Tibial artery (tissue), 4 donors: ENCODE measurements at regions not wholly inside any gene's neighbourhood (a gene's known extent, or its start where the extent isn't known, plus 50 kb on each side); places are given as distances from the start of the nearest gene placed in this dataset.

Source experiments
- DNase-seq, 2 donors: peaks; one replicate each; pipeline ENCODE4 v3.0.0-alpha.2; 2019
- H3K27ac ChIP-seq, 2 donors: fragments of 200-600 bp; sonication (generic) in 1 of 2; 1 replicate in 1 of 2; 2 replicates in 1 of 2; pipeline ENCODE4 v1.5.1; 2018 to 2019; ENCODE audit warnings: mild to moderate bottlenecking in 1 of 2
- H3K27me3 ChIP-seq, 2 donors: fragments of 200-600 bp; sonication (generic) in 1 of 2; one replicate each; pipeline versions ENCODE4 v1.5.1 to v1.6.0; 2016 to 2019
- H3K36me3 ChIP-seq, 3 donors: fragments of 200-600 bp; sonication (generic) in 2 of 3; one replicate each; pipeline ENCODE4 v1.5.1; 2016 to 2019; ENCODE audit warnings: mild to moderate bottlenecking in 2 of 3
- H3K4me1 ChIP-seq, 4 donors: fragments of 200-600 bp; sonication (generic) in 2 of 4; 1 replicate in 3 of 4; 2 replicates in 1 of 4; pipeline ENCODE4 v1.5.1; 2016 to 2019
- H3K4me3 ChIP-seq, 2 donors: fragments of 200-600 bp; sonication (generic) in 1 of 2; 1 replicate in 1 of 2; 2 replicates in 1 of 2; pipeline ENCODE4 v1.5.1; 2018 to 2019; ENCODE audit warnings: mild to moderate bottlenecking in 2 of 2
- H3K9me3 ChIP-seq, 3 donors: fragments of 200-600 bp; sonication (generic) in 1 of 3; one replicate each; pipeline ENCODE4 v1.5.1; 2016 to 2019
- intact Hi-C: fragments of 100-400 bp; cut with DNase I; formaldehyde crosslinking; loops from one replicate; pipeline ENCODE4 v1.15.0; 2023; ENCODE audit warnings: low total_unique reads
- TF ChIP-seq, protein P1 (sequence below), 2 experiments: fragments of 200-600 bp in 1 of 2; fragments of 450-650 bp in 1 of 2; IDR thresholded peaks; one replicate each; pipeline ENCODE4 v1.5.1; 2017 to 2019; ENCODE audit warnings: antibody characterized with exemption in 2 of 2, mild to moderate bottlenecking in 1 of 2, moderate library complexity in 1 of 2

DNA sequence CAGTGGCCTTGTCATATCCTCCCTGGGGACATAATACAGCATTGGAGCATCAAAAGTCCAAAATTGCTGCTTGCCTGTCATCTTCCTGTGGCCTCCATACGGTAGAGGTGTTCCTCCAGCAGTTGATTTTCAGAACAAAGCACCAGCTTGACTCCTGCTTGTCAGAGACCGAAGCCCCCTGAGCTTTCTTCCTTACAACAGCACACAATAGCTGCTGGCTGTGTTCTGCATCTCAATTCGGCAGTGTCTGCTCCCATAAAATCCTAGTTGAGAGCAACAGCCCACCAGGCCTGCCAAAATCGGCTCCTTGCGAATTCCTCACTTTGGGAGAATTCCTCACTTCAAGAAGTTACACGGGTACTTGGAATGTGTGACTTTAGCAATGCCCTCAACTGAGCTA lies 372.9 kb downstream of the SAMD5 start:
- intact Hi-C loops, result no loop called here
- no peak overlapping the region for H3K4me3 ChIP-seq
- no peaks in the 10 kb centered on the region for H3K36me3 ChIP-seq
- DNase-seq, result no peak
- H3K27me3 ChIP-seq, result no peaks in the 10 kb centered on the region
- no peak overlapping the region for H3K27ac ChIP-seq
- peaks cover 0 to 4% (median 0%) of the 10 kb centered on the region in 4 donors for H3K4me1 ChIP-seq
- H3K9me3 ChIP-seq, result no peaks in the 10 kb centered on the region
- TF ChIP-seq, protein P1, sequence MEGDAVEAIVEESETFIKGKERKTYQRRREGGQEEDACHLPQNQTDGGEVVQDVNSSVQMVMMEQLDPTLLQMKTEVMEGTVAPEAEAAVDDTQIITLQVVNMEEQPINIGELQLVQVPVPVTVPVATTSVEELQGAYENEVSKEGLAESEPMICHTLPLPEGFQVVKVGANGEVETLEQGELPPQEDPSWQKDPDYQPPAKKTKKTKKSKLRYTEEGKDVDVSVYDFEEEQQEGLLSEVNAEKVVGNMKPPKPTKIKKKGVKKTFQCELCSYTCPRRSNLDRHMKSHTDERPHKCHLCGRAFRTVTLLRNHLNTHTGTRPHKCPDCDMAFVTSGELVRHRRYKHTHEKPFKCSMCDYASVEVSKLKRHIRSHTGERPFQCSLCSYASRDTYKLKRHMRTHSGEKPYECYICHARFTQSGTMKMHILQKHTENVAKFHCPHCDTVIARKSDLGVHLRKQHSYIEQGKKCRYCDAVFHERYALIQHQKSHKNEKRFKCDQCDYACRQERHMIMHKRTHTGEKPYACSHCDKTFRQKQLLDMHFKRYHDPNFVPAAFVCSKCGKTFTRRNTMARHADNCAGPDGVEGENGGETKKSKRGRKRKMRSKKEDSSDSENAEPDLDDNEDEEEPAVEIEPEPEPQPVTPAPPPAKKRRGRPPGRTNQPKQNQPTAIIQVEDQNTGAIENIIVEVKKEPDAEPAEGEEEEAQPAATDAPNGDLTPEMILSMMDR (IDR thresholded peaks at IDR 0.05), result no peak

DNA sequence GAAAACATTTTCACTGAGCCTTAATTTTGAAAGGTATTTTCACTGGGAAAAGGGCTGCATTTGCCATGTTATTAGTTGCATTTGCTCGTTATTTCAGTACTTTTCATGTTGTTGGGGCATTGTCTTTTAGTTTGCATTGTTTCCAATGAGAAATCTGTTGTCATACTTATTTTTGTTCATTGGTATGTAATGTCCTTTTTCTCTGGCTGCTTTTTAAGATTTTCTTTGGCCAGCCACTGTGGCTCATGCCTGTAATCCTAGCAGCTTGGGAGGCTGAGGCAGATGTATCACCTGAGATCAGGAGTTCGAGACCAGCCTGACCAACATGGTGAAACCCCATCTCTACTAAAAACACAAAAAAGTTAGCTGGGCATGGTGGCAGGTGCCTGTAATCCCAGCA lies 379.9 kb downstream of the SAMD5 start:
- no peak overlapping the region for H3K4me3 ChIP-seq
- TF ChIP-seq, protein P1 (IDR thresholded peaks at IDR 0.05), result no peak
- H3K36me3 ChIP-seq, result no peaks in the 10 kb centered on the region
- H3K27me3 ChIP-seq, result no peaks in the 10 kb centered on the region
- no peak for DNase-seq
- H3K27ac ChIP-seq, result no peak overlapping the region
- intact Hi-C loops, result no loop called here
- H3K4me1 ChIP-seq, result no peaks in the 10 kb centered on the region
- no peaks in the 10 kb centered on the region for H3K9me3 ChIP-seq

DNA sequence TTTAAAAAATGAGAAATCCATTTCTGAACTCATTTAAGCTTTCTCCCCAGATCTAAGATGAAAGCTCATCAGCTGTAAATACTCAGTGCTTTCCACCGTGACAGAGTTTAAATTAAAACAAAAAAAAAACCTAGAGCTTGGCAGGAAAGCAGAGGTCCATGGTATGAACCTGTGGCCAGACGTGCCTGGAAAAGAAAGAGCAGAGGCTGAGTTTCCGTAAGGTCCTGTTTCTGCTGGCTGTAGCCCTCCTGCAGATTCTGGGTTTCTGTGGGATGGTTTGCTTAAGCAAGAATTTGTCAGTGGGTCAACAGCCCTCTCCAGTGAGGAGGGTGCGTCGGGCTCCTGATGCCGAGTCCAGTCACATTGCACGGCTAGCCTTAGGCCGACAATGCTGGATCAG lies 383.2 kb downstream of the SAMD5 start:
- DNase-seq, result no peak
- H3K4me1 ChIP-seq, result no peaks in the 10 kb centered on the region
- H3K4me3 ChIP-seq, result no peak overlapping the region
- no peaks in the 10 kb centered on the region for H3K9me3 ChIP-seq
- no peaks in the 10 kb centered on the region for H3K36me3 ChIP-seq
- TF ChIP-seq, protein P1 (IDR thresholded peaks at IDR 0.05), result no peak
- no peaks in the 10 kb centered on the region for H3K27me3 ChIP-seq
- no peak overlapping the region for H3K27ac ChIP-seq
- intact Hi-C loops, result no loop called here

DNA sequence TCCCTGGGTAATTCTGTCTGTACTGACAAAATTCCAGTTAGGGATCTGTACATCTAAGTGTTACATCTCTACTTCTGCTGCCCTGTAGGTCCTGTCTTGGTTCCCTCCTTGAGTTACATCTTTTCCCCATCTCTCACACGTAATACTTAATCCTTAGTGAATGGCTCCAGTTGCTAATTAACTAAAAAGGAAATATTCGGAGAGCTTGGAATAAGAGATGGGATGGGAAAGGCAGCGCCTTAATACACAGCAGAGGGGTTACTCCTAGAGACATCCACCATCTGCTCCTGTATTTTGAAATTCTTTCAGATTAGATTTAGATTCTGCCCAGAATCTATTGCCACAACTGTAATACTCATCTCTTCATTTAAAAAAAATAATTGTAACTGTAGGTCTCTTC lies 384.0 kb downstream of the SAMD5 start:
- TF ChIP-seq, protein P1 (IDR thresholded peaks at IDR 0.05), result no peak
- no peak overlapping the region for H3K27ac ChIP-seq
- DNase-seq, result no peak
- H3K9me3 ChIP-seq, result no peaks in the 10 kb centered on the region
- no peaks in the 10 kb centered on the region for H3K27me3 ChIP-seq
- intact Hi-C loops, result no loop called here
- H3K4me3 ChIP-seq, result no peak overlapping the region
- H3K4me1 ChIP-seq, result no peaks in the 10 kb centered on the region
- no peaks in the 10 kb centered on the region for H3K36me3 ChIP-seq

DNA sequence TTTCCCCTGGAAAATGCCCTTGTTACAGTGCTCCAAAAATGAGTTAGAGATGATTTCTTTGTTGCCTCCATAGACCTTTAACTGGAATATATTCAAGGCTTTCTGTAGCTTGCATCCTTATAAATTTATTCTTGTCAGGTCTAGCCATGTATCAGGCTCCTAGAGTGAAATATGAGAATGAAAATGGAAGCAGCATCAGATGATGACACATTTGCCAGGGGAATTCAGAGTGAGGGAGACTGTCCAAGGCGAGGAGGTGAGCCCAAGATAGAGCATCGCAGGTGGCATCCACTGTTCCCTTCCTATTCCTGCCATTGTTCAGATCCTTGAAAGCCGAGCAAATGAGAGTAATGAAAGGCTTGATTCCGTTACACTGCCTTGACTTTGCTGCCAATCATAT lies 386.8 kb downstream of the SAMD5 start:
- intact Hi-C loops, result no loop called here
- H3K9me3 ChIP-seq, result no peaks in the 10 kb centered on the region
- TF ChIP-seq, protein P1 (IDR thresholded peaks at IDR 0.05), result no peak
- no peaks in the 10 kb centered on the region for H3K36me3 ChIP-seq
- H3K27me3 ChIP-seq, result no peaks in the 10 kb centered on the region
- no peaks in the 10 kb centered on the region for H3K4me1 ChIP-seq
- no peak for DNase-seq
- H3K4me3 ChIP-seq, result no peak overlapping the region
- H3K27ac ChIP-seq, result no peak overlapping the region

DNA sequence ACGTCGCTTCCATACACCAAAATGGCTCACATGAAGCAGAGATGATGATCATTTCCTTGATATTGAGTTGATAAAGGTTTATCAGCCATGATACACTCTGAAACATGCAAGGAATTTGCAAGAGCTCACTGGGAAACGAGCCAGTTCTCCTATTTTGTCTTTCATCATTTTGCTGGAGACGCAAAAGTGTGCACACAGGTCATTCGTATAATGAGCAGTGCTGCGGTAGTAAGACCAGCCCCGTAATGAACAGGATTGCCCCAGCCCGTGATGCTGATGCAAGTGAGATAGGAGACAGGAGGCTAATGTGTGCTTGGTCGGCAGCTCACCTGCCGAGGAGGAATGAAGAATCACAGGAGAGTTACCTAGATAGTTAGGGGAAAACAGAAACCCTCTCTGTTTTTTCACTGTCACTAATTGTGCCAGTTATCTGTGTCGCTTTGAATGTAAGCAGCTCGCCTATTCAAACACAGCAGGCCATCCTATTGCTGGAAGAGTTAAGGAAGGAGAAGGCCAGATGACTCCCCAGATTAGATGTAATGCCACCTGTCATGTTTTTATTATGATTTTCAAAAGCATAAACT lies 391.8 kb downstream of the SAMD5 start:
- TF ChIP-seq, protein P1 (IDR thresholded peaks at IDR 0.05), result no peak
- intact Hi-C loops, result no loop called here
- H3K4me1 ChIP-seq, result no peaks in the 10 kb centered on the region
- no peak for DNase-seq
- H3K27me3 ChIP-seq, result no peaks in the 10 kb centered on the region
- H3K9me3 ChIP-seq, result no peaks in the 10 kb centered on the region
- no peaks in the 10 kb centered on the region for H3K36me3 ChIP-seq
- no peak overlapping the region for H3K27ac ChIP-seq
- H3K4me3 ChIP-seq, result no peak overlapping the region
